NCI-H1694 (cell line): ENCODE measurements at regions not wholly inside any gene's neighbourhood (a gene's known extent, or its start where the extent isn't known, plus 50 kb on each side); places are given as distances from the start of the nearest gene placed in this dataset.
A peak's percentile ranks its signal among the peaks of the same experiment; 100 is the strongest.

Experiments used
- DNase-seq: peaks from one replicate; lab custom pipeline; 2025; lab: John Stamatoyannopoulos, UW

DNA sequence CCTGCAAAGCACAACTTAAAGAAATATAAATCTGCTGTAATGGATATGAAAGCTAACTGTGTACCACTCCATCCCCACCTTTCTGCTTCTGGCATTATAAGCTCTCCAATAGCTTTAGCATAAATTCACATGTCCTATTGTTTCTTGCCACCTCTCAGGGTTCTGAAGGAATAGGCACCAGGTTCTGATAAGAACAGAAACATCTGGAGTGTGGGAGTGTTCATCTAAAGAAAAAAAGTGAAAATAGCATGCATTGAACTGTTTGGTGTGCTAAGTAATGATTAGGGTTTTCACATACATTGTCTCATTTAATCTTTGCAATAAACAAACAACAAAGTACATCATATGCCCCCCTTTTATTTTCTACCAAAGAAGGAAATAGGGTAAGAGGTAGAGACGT is 72.3 kb downstream of the FAM76B start:
- DNase-seq: no peak

GRCh38 chr11:95716266-95716665 is 73.3 kb downstream of the FAM76B start:
- no peak for DNase-seq

DNA sequence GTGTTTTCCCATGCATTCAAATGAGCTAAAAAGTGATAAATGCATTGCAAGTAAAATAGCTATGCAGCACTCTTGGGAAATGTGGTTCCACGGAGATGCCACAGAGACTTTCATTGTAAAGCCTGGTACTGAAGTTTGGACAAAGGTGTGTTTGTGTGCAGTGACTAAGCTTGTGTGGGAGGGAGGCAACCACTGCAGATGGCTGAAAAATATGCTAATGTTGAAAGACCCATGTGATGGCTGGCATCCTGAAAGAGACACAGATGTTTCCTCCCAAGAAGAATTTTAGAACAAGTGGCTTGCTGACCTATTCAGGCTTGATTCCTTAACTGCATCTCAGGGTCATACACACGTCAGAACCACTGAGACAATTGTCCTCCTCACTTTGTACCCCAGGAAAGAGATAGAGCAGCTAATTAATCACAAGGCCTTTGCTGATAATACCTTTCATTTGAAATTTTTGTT is 73.8 kb downstream of the FAM76B start:
- no peak for DNase-seq

DNA sequence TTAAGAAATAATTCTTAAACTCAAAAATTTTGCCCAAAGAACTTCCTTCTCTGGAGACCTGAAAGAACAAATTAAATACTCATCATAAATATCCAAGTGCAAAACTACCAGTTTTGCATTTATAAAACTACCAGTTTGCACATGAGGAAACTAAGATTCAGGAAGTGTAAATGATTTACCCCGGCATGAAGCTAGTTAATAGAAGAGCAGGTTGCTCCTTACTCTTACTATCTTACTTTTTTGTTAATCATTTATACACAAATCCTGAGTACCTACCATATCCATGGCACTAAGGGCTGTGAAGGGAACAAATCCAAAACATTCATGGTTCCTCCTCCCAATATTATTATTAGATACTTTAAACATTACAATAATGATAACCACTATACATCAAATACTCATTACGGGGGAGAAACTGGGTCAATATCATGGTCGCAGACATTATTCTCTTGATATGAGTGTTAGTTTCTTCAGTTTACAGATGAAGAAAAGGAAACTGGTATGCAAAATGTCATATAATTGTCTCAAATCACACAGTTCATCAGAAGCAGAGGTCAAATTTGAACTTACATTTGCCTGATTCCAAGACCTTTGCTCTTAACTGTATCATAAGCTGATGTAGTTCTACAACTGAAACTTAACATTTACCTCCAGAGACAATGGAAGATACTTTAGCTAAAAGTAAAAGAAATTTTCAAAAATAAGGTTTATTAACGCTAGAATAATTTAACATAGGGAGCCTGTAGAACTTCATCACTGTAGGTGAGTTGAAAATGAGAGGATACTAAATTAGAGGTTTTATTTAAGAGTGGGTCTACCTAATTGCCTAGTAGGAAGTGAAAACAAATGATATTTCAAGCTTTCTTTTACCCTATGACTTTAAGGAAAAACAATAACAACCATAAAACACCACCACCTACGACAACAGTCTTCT is 74.5 kb downstream of the FAM76B start:
- DNase-seq: no peak

DNA sequence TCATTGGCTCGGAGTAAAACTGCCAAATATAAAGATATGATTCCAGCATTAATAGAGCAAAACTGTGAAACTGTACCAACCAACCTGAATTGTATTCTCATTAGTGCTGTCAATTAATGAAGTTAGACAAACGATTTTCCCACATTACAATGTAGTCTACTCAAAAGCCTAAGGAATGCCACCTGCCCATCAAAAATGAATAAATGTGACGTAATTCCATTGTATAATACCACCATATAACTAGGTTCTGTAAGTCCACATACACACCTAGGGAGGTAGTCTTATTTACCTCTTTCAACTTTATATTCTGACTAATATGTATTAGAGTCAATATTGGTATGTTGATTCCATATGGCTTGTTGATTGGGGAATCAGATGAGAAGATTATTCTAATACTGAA is 76.2 kb downstream of the FAM76B start:
- DNase-seq: no peak

GRCh38 chr11:95711945-95712221 is 77.7 kb downstream of the FAM76B start:
- no peak for DNase-seq

DNA sequence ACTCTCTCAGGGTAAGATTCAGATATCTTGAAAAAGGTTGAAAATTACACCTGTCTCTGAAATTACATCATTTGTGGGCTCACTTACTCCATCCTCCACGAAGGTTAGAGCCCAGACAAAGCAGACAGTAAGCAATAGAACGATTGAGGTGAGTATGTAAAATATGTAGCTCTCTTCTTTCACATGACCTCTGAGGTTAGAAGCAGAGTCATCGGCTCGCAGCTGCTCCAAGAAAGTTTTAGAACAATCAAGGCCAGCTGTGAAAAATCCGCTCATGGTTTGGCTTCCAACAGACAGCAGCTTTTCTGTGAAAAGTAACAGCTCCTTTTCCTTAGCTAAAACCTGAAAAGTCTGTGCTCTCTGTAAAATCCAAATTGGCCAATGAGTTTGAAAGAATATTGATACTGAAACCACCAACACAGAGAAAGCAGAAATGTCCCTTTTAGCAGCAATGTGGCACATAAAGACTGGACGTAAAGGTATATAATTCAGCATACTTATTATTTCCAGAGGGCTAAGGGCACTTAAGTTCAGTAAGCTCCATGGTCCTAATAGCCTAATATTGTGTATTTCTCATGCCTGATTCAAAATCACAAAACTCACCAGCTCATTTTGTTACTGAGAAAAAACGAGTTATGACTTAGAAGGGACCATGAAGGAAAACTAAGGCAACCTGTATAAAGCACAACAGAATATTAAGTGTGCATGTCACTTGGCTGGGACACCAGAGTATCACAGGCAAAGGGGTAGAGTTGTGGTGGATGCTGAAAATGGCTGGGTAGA is 78.2 kb downstream of the FAM76B start:
- DNase-seq: no peak

- no peak for DNase-seq
Measured at GRCh38 chr11:95708681-95709080, 80.9 kb downstream of the FAM76B start.

GRCh38 chr11:95706974-95707387 is 82.6 kb downstream of the FAM76B start:
- DNase-seq: no peak

- peak; percentile 58 for DNase-seq
Measured at GRCh38 chr11:95705485-95706124, 84.0 kb downstream of the FAM76B start.

DNA sequence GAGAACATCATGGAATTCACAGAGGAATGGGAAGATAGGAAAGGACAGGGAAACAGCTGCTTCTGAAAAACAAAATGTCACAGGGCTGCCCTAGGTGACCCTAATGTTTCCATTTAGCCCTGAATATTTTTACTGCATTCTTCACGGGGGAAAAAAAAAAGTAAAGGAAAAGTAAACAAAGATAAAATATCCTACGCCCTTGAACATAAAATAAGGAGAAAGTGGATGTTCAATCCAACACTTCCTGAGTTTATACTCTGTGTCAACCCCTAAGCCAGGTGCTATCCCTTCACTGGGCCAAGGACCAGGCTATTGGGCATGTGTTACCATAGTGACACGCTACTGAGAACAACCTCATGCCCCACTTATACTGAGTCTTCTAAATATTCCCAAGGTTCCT is 84.7 kb downstream of the FAM76B start:
- no peak for DNase-seq

GRCh38 chr11:95703049-95703448 is 86.5 kb downstream of the FAM76B start:
- DNase-seq: no peak

- no peak for DNase-seq
Measured at GRCh38 chr11:95702526-95702925, 87.1 kb downstream of the FAM76B start.

- no peak for DNase-seq
Measured at GRCh38 chr11:95700471-95700817, 89.1 kb downstream of the FAM76B start.

- DNase-seq: no peak
Measured at GRCh38 chr11:95699631-95700470, 89.7 kb downstream of the FAM76B start.

DNA sequence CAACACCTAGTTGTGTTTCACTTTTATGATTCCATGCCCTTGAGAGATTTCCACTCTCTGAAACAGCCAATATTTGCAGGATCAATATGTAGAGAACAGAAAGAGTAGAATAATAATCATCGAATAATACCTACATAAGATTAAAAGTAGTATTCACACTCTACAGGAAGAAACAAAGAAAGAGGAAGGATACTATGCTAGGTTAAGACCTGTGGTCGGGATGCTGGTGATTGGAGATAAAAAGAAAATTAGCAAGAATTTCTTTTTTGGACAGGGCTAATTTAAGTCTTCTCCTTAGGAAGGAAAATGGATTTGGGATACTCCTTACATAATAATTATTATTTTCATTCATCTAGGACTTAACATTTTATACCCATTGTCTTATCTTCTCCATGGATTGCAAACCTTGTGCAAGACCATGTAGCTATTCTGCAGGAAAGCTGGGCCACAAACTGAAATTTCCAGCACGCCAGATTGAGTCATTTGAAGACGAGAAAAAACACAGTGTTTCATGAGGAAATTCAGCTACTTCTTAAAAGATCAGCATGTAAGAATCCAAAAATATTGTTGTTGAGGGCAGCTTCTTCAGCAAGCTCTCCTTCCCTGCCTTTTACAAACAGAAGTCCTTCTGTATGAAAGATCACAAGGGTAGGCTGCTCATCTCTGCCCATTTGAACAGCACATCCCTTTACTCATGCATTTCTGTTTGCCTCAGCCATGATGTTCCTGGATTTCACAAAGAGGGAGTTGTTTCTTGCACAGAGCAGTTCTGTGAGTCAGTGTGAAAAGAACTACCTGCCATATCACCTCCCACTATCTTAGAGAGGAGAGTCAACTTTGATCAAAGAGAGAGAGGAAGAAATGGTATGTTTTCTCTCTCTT is 90.7 kb downstream of the FAM76B start:
- no peak for DNase-seq

- no peak for DNase-seq
Measured at GRCh38 chr11:95697614-95698408, 91.8 kb downstream of the FAM76B start.

DNA sequence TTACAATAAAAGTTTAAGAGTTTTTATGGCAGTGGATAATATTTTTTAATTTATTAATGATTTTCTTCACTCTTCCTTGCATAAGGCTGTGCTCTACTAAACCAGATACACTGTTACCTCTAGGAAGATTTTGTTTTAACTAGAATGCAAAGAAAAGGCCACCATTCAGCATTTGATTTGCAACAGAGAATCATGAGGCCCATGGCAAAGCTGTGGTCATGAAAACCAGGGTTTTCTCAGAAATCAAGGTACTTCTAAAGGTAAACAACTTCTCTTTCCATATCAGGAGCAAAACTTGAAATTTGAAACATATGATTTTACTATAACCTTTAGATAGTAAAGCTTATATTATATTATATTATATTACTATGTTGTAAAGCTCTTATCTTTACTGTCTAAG is 94.4 kb downstream of the FAM76B start:
- no peak for DNase-seq

DNA sequence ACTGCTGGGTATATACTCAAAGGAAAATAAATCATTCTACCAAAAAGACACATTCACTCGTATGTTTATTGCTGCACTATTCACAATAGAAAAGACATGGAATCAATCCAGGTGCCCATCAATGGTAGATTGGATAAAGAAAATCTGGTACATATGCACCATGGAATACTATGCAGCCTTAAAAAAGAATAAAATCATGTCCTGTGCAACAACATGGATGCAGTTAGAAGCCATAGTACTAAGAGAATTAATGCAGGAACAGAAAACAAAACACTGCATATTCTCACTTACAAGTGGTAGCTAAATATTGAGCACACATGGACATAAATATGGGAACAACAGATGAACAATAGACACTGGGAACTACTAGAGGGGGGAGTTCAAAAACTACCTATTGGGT is 96.3 kb downstream of the FAM76B start:
- no peak for DNase-seq
